ENCODE measurements at regions not wholly inside any gene's neighbourhood (a gene's known extent, or its start where the extent isn't known, plus 50 kb on each side); places are given as distances from the start of the nearest gene placed in this dataset.
"Not testable (repeated sequence)": the region's sequence is repeated elsewhere in the genome, so short reads cannot be mapped to it uniquely, and the experiment has no call there.

DNA sequence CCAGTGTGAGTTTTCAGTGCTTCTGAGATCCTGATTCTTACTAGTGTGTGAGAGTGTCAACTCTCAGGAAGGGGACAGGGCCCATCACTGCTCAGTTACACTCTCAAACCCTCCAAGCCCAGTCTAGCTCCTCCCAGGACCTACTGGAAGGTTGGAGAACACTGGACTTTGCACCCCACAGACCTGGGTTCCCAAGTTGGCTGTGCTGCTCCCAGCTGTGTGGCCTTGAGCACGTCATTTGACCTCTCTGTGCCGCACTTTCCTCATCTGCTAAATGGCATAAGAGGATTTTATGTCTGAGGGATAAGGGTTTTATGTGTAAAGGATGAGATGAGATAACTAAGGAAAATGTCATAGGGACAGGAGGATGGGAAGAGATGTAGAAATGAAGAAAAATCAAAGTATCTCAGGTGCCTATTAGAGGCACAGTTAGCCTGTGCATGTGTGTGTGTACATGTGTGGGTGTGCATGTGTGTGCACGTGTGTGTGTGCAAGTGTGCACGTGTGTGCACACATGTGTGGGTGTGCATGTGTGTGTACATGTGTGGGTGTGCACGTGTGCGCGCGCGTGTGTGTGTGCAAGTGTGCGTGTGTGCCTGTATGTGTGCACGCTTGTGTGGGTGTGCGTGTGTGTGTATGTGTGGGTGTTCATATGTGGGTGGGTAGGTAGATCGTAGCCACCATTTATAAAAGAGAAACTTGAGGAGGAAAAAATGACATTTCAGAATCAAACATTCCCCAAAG is 108.0 kb upstream of the GRK3 start:
- DNase-seq (ENCODE audit: low spot score): not testable (repeated sequence)

DNA sequence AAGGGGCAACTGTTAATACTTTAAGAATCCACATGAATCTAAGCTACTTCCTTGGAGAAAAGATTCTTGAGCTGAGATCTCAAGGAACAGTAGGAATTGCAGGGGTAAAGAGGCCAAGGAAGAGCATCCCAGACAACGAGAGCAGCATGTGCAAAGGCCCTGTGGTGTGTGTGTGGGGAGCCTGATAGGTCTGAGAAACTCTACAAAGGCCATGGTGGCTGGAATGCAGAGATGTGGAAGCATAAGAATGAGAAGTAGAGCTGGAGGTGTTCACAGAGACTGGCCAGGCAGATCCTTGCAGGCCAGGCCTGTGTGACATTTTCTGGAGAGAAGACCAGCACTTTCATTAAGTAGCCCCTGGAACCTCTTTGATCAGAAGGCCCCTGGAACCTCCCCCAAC is 105.8 kb upstream of the GRK3 start:
- DNase-seq (ENCODE audit: low spot score): not testable (repeated sequence)

DNA sequence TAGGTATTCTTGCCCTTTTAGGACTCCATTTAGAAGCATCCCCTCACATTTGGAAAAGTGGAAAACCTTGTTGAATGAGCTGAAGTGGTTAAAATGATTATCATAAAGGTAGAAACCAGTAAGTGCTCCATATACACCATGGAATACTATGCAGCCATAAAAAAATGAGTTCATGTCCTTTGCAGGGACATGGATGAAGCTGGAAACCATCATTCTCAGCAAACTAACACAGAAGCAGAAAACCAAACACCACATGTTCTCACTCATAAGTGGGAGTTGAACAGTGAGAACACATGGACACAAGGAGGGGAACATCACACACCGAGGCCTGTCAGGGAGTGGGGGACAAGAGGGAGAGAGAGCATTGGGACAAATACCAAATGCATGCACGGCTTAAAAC is 103.8 kb upstream of the GRK3 start:
- not testable (repeated sequence) for DNase-seq (ENCODE audit: low spot score)

DNA sequence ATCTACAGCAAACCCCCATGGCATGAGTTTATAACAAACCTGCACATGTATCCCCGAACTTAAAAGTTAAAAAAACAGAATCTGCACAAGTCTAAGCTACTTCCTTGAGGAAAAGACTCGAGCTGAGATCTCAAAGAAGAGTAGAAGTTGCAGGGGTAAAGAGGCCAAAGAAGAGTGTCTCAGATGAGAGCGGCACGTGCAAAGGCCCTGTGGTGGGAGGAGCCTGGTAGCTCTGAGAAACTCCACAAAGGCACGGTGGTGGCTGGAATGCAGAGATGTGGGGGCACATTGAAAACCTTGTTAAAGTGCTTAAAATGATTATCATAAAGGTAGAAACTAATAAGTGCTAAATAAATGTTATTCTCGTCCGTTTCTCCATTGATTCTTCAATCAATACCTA is 103.2 kb upstream of the GRK3 start:
- DNase-seq (ENCODE audit: low spot score): no peak

DNA sequence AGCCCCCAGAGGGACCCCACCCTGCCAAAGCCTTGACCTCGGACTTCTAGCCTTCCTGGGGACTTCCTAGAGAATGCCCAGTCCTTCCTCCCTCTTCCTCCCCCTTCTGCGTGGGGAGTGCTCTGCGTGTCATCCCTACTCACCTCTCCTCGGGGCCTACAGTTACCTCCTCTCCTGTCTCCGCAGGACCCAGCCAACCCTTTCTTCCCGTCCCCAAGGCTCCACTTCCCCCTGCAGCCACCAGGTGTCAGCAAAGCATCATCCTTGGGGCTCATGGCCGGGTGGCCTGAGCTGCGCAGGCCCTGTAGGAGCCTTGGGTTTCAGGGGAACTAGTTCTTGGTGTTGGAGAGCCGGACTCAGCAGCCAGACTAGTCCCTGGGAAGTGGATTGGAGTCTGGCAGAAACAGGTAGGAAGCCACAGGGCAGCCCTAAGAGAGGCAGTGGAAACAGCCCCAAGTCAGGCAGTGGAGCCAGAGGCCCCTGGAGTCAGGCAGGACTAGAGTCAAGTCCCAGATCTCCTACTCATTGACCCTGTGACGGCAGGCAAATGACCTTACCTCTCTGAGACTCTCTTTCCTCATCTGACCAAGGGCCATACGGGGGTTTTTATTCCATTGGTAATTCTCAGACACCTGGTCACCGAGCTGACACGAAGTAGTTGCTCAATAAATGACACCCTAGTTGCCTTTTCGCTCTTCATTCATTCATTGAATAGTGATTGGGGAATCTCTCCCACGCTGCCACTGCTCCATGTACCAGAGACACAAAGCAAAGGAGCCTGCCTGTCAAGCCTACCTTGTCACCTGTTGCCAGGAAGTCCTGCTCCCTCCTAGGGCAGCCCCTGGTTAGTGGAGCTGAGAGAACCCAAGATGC is 101.8 kb upstream of the GRK3 start:
- peak; percentile 90 for DNase-seq (ENCODE audit: low spot score)

DNA sequence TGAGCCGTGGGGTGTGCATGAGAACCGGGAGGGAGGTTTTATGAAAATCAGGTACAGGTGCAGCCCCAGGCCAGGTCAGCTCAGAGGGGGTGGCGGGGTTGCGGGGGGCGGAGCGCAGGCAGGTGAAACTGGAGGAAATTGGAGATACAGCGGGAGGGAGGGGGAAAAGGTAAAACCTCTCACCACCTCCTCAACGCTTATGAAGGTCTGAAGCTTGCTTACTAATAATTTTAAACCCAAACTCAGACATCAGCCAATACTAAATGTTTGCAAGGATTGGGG is 101.2 kb upstream of the GRK3 start:
- not testable (repeated sequence) for DNase-seq (ENCODE audit: low spot score)

DNA sequence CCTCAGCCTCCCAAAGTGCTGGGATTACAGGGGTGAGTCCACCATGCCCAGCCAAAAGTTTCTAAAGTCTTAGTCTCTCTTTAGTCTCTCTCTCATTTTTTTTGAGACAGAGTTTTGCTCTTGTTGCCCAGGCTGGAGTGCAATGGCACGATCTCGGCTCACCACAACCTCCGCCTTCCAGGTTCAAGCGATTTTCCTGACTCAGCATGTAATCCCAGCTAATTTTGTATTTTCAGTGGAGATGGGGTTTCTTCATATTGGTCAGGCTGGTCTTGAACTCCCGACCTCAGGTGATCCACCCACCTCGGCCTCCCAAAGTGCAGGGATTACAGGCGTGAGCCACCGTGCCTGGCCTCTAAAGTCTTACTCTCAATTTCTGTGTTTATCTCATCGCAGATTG is 100.1 kb upstream of the GRK3 start:
- not testable (repeated sequence) for DNase-seq (ENCODE audit: low spot score)

DNA sequence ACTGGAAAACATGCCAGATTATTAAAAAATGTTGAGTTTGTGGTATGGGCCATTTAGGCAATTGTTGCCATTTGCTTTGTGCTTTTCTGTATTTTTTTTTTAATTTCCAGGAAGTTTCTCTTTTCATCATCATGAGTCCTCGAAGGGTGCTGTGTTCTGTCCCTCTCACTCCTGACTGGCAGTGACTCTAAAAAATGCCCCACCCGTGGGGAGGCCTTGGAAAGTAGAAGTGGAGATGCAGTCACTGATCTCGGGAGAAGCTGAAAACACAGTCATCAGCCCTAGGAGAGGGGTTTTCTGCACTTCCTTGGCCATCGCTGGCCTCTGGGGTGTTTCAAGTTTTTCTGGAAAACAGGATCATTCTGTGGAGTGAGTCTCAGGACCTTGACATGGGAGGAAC is 98.5 kb upstream of the GRK3 start:
- DNase-seq (ENCODE audit: low spot score): no peak

DNA sequence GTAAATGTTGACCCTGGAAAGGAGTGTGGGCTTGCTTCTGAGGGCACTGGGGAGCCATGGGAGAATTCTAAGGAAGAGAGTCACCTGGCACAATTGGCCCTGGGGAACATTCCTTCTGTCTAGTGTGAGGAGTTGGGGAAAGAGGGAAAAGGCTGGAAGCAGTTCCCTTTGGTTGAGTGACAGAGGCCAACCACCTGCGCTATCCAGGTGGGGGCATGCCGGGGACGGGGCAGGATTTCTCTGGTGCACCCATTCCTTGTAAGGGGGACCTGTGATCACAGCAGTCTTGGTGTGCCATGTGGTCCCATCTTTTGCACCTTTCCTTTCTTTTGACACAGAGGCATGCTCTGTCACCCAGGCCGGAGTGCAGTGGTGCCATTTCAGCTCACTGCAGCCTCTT is 92.1 kb upstream of the GRK3 start:
- DNase-seq (ENCODE audit: low spot score): no peak

DNA sequence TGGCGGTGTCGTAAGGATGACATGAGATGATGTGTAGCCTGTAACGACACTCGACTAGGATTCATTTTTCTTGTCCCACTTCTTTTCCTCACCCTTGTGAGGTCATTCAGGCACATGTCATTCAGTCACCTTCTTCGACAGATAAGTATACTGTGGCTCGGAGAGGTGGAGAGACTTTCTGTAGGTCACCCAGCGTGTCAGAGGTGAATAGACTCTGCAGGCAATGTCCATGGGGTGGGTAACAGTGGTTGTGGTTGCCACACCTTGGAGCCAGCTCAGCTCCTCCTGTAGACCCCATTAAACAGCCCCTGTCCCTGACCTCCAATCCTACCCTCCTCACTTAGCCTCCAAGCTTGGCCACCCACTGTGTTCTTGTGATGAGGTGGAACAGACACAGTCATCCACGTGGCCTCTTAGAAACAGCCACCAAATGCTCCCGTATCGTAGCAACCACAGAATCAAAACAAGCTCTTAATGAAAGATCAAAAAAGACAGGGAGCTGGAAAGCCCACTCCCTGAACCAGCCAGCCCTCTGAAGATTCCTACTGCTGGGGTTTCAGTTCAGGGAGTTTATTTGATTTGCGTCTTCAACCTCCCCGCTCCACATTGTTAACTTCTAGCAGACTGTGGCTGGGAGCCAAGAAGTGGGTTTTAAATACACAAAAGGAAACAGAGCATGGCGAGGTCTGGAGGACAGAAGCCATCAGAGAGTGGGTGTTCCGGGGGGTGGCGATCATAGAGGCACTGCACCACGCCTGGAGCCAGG is 89.0 kb upstream of the GRK3 start:
- no peak for DNase-seq (ENCODE audit: low spot score)

DNA sequence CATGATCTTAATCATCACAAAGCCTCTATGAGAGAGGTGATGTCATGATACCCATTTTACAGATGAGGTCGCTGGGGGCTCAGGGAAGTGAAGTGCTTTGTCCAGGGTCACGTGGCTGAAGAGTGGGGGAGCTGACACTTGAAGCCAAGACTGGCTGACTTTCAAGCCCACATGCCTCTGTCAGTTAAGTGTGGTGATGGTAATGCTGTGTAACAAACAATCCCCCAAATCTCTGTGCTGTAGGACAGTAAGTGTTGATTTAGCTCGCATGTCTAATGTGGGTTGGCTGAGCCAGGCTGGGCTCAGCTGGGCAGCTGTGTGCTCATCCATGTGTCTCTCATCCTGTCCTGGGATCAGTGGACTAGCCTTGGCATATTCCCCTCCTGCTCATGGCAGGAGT is 87.1 kb upstream of the GRK3 start:
- DNase-seq (ENCODE audit: low spot score): no peak

DNA sequence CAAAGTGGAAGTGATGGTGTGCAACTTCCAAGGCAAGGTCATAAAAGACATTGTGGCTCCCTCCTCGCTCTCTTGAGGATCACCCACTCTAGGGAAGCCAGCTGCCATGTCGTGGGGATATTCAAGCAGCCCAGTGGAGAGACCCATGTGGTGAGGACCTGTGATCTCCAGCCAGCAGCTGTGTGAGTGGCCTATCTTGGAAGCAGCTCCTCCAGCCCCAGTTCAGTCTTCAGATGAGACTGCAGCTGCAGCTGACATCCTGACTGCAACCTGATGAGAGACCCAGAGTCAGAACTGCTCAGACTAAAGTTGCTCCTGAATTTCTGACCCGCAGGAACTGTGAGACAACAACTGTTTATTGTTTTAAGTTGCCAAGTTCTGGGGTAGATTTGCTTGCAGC is 86.4 kb upstream of the GRK3 start:
- no peak for DNase-seq (ENCODE audit: low spot score)

DNA sequence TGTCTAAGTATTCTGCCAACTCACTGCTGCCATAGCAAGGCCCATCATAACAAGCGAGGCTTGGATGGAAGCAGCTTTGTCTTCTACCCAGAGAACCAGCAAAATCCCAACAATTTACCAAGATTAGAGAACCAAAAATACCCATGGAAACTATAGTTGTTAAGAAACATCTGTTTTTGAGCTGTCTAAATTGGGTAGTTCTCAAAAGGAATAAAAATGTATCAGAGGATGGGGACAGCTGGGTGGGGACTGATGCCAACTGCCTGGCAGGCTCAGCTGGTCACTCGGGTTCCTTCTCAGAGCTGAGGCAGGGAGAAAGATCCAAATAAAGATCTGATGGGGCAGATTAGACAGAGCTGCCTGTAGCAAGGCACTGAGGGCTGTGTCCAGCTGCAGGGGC is 85.9 kb upstream of the GRK3 start:
- no peak for DNase-seq (ENCODE audit: low spot score)

DNA sequence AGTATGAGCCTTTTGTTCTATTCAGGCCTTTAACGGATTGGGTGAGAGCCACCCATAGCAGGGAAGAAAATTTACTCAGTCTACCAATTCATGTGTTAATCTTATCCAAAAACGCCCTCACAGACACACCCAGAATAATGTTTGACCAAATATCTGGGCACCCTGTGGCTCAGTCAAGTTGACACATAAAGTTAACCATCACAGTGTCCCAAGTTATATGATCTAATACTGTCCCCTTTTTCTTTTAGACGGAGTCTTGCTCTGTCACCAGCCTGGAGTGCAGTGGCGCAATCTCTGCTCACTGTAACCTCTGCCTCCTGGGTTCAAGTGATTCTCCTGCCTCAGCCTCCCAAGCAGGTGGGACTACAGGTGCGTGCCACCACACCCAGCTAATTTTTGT is 83.6 kb upstream of the GRK3 start:
- not testable (repeated sequence) for DNase-seq (ENCODE audit: low spot score)

DNA sequence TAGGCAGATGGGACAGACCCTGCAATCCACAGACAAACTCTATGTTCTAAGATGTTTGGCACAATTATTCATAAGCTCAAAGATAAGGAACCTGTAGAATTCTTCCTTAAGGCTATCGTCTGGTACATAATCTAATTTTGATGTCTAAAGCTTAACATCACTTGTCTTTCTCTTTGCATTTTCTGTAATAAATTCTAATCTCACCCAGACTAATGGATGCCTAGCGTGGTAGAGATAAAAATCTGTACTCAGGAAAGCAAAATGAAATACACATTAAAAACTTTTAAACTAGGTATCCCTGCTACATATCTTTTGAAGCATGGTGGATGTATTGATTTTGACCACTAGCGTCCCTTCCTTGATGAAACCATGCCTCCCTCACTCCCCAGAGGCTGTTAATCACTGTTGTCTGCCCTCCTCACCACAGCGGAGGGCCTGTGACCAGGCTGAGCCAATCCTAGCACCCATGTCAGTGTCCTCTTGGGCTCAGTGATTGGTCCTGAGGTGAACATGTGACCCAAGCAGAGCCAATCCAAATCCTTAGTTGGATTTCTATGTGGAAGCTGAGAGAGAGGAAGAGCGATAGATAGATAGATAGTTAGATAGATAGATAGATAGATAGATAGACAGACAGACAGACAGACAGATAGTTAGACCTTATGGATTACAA is 82.2 kb upstream of the GRK3 start:
- no peak for DNase-seq (ENCODE audit: low spot score)

DNA sequence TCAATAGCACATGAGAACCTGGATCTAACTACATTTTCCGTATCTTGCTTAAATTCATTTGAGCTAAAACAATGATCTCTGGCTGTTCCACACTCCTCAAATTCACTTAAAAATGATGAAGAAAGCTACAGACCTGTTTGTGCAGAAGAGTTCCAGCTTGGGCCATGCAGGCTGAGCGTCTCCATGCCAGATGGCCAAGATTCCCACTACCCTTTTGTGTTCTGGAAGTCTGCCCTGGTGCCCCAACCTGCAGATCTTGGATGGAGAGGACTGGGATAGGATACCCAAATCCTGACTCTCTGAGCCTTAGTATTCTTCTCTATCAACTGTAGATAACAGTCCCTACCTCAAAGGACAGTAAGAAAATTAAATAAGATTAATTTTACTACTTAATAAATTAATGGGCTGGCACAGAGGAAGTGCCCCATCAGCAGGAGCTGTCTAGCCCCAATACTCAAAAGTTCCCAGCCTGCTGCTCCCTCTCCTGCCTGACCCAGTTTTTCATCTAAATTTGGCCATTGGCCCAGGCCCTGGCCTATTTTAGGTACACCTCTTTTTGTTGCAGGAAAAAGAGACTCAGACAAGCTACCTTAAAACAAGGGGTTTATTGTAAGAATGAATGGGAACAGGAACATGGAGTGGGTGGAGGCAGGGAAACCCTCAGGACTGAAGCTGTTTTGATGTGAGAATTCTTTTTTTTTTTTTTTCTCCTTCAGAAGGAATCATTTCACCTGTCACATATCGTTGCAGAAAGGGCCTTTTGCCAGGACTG is 81.4 kb upstream of the GRK3 start:
- no peak for DNase-seq (ENCODE audit: low spot score)

DNA sequence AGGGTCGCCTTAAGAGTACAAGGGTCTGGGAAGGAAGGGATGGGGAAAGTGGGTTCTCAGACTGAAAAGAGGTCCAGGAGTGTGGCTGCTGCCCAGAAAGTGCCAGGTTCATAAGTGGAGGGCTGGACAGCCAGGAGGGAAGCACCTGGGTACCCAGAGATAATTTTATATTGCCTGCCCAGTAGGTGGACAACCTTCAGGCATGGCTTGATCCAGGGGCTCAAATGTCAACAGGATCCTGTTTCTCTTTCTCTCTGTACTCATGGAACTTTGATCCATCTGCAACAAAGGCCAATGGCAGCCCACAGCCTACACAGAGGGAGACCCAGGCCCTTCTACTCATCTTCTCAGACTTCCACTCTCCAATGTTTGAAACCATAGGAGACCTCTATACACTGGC is 80.5 kb upstream of the GRK3 start:
- no peak for DNase-seq (ENCODE audit: low spot score)

DNA sequence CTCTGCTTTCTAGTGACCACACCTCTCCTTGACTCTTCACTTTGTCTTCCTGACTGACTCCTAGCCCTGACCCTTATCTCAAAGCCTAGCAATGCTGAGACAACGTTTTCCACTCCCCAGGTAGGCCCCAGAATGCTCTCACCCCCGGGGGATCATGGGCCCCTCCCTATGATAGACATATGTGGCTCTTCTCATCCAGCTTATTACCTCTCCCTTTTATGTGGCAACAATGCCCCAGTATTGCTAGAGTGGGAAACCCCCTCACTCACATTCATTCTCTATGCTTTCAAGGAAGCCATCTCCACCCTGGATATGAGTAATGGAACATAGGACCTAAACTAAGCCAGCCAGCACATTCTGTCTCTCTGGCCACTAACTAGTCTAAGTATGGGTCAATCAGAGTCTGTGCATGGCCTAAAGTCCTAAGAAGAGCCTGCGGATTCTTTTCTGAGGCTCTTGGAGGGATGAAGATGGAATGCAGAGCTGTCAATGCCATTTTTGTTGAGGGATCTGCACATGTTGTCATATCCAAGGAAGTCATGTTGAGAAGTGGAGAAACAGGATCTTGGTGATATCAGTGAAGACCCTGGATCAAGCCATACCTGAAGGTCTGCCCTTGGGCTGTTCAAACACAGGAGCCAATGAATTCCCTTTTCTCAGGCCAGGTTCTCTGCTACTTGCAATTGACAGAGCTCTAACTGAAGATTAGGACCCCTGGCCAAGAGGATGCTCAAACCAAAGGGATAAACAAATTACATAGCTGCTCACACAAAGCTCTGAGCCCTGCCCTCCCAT is 79.8 kb upstream of the GRK3 start:
- DNase-seq (ENCODE audit: low spot score): no peak

DNA sequence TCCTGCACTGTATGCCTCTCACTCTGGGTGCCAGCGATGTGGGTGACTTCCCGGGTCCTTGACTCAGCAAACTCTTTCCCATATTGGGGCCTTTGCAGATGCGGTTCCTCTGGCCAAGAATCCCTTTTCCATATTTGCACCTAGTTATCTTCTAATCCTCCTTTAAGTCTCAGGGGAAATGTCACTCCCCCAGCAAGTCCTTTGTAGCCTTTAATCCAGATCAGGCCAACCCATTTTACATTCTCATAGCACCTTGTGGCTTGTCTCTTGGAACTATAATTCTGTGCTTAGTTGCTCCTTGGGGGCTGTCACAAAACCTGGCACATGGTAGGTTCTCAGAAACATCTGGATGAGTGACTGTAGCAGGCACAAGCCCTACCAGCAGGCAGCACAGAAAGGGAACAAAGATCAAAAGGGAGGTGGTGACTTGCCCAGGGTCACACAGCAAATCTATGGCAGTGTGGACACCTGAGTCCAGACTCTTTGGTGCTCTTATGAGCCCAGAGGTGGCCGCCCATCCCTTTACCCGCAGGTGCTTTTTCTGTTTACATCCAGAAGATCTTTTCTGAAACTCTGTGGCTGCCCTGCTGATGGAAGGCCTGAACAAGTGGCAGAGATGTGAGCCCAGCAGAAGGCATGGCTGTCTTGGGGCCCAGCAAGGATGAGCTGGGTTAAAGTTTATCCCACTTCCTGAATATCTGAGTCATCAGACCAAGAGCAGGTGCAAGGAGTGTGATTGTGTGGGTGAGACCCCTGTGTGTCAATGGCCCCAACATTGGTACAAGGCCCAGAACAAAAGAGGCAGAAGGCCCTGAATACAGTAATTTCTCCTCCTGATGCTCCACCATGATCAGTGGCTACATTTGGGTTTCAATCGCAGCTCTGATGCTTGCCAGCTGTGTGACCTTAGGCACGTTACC is 78.6 kb upstream of the GRK3 start:
- DNase-seq (ENCODE audit: low spot score): no peak

DNA sequence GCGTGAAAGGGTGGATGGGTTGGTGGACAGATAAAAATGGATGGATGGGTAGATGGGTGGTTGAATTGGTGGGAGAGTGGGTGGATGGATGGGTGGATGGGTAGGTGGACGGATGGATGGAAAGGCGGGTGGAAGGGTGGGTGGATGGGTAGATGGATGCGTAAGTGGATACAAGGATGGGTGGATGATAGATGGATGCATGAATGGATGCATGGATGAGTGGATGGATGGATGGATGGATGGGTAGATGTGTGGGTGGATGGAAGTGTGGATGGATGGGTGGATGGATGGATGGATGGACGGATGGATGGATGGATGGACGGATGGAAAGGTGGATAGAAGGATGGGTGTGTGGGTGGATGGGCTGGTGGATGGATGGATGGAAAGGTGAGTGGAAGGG is 77.0 kb upstream of the GRK3 start:
- no peak for DNase-seq (ENCODE audit: low spot score)

All from HuH-7 (cell line).